ENCODE measurements at regions not wholly inside any gene's neighbourhood (a gene's known extent, or its start where the extent isn't known, plus 50 kb on each side); places are given as distances from the start of the nearest gene placed in this dataset.

DNA sequence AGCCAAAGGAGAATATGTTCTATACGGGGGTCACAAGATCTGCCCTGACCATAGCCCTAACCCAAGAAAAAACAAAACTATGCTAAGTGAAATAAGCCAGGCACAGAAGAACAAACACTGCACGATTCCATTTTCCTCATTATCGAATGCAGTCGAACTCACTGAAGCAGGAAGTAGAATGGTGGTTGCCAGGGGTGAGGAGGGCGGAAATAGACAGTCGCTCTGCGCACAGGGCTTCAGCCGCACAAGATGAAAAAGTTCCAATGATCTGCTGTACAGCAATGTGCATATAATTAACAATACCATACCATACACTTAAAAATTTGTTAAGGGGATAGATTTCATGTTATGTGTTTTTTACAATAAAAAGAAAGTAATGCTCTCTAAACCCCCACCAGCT is 257.7 kb downstream of the TXNL1 start:
- Histone ChIP-seq H3K27ac (ENCODE audit: low read depth, low read length) (no peak overlapping the region), H3K4me1 (ENCODE audit: insufficient read depth, low read length) (no peaks in the 10 kb centered on the region), H3K9me3 (ENCODE audit: control insufficient read depth in 1 of 2, low read length in 2 of 2) (no peaks in the 10 kb centered on the region), H3K27me3 (ENCODE audit: insufficient read depth, low read length) (no peaks in the 10 kb centered on the region), H3K36me3 (ENCODE audit: insufficient read depth, low read length) (no peaks in the 10 kb centered on the region), H3K4me3 (ENCODE audit: low read length in 2 of 2) (no peak overlapping the region)
- Mint-ChIP-seq H3K36me3 (no peaks in the 10 kb centered on the region), H3K4me3 (no peak overlapping the region), H3K27ac (no peak overlapping the region), H3K4me1 (peaks cover 0 to 2% (median under 1%) of the 10 kb centered on the region in 4 donors), H3K27me3 (no peaks in the 10 kb centered on the region), H3K9me3 (peaks cover 0 to 9% (median 3%) of the 10 kb centered on the region in 8 donors)
- DNase-seq: no peak
- POLR2A ChIA-PET (ENCODE audit: partially characterized antibody): no interaction called here
- CTCF ChIA-PET (ENCODE audit: partially characterized antibody): no interaction called here
- intact Hi-C loops (cut with micrococcal nuclease): no loop called here

DNA sequence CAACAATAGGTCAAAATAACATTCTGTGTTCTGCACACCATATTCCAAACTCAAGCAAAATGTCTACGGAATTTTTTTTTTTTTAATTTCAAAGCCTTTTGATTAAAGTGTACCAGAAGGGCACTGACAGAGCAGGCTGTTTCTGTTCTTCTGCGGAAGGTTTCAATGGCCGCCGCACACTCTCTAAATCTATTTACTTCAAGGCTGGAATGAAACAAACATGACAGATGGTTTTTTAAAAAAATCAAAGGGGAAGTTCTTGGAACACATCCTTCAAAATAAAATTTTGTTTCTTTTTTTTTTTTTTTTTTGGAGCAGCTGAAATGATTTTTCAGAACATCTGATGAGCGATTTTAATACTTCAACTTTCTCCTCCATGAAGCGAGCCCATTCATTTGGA is 259.1 kb downstream of the TXNL1 start:
- peaks cover 0 to 11% (median 3%) of the 10 kb centered on the region in 8 donors for H3K9me3 Mint-ChIP-seq
- Histone ChIP-seq H3K36me3 (ENCODE audit: insufficient read depth, low read length) (no peaks in the 10 kb centered on the region), H3K27ac (ENCODE audit: low read depth, low read length) (no peak overlapping the region), H3K9me3 (ENCODE audit: control insufficient read depth in 1 of 2, low read length in 2 of 2) (no peaks in the 10 kb centered on the region), H3K4me3 (ENCODE audit: low read length in 2 of 2) (no peak overlapping the region), H3K27me3 (ENCODE audit: insufficient read depth, low read length) (no peaks in the 10 kb centered on the region), H3K4me1 (ENCODE audit: insufficient read depth, low read length) (no peaks in the 10 kb centered on the region)
- H3K27me3 Mint-ChIP-seq: peaks cover 0 to 3% of the 10 kb centered on the region in 2 donors
- H3K4me3 Mint-ChIP-seq: no peak overlapping the region
- intact Hi-C loops (cut with micrococcal nuclease): no loop called here
- H3K36me3 Mint-ChIP-seq: no peaks in the 10 kb centered on the region
- no peak for DNase-seq
- H3K27ac Mint-ChIP-seq: no peak overlapping the region
- ChIA-PET CTCF (ENCODE audit: partially characterized antibody) (no interaction called here), POLR2A (ENCODE audit: partially characterized antibody) (no interaction called here)
- H3K4me1 Mint-ChIP-seq: peaks cover 0 to 2% (median under 1%) of the 10 kb centered on the region in 4 donors

DNA sequence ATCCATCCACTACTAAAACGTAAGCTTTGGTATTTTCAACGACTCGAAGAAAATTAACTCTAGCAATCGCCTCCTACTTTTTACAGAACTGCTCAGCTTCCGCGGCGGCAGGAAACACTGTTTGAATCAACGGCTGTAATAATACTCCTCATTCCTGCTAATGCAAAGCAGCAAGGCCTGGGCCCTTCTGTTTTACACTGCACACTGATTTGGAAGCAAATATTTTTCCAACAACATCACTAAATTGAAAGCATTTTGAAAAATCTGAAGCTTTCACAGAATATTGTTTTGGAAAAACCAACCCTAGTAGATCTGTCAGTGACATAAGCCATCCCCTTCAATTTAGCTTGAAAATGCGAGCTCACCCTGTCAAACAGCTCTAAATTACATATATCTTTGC is 261.2 kb downstream of the TXNL1 start:
- no peaks in the 10 kb centered on the region for H3K27me3 ChIP-seq (ENCODE audit: insufficient read depth, low read length)
- peaks cover 0 to 2% (median under 1%) of the 10 kb centered on the region in 4 donors for H3K4me1 Mint-ChIP-seq
- H3K9me3 Mint-ChIP-seq: peaks cover 0 to 9% (median 3%) of the 10 kb centered on the region in 8 donors
- no peaks in the 10 kb centered on the region for H3K9me3 ChIP-seq (ENCODE audit: control insufficient read depth in 1 of 2, low read length in 2 of 2)
- no peak overlapping the region for H3K4me3 ChIP-seq (ENCODE audit: low read length in 2 of 2)
- H3K27ac Mint-ChIP-seq: no peak overlapping the region
- CTCF ChIA-PET (ENCODE audit: partially characterized antibody): no interaction called here
- H3K36me3 Mint-ChIP-seq: no peaks in the 10 kb centered on the region
- H3K4me3 Mint-ChIP-seq: no peak overlapping the region
- H3K36me3 ChIP-seq (ENCODE audit: insufficient read depth, low read length): no peaks in the 10 kb centered on the region
- no peak for DNase-seq
- H3K27ac ChIP-seq (ENCODE audit: low read depth, low read length): no peak overlapping the region
- peaks cover 0 to 3% of the 10 kb centered on the region in 2 donors for H3K27me3 Mint-ChIP-seq
- H3K4me1 ChIP-seq (ENCODE audit: insufficient read depth, low read length): no peaks in the 10 kb centered on the region
- intact Hi-C loops (cut with micrococcal nuclease): no loop called here
- POLR2A ChIA-PET (ENCODE audit: partially characterized antibody): no interaction called here

DNA sequence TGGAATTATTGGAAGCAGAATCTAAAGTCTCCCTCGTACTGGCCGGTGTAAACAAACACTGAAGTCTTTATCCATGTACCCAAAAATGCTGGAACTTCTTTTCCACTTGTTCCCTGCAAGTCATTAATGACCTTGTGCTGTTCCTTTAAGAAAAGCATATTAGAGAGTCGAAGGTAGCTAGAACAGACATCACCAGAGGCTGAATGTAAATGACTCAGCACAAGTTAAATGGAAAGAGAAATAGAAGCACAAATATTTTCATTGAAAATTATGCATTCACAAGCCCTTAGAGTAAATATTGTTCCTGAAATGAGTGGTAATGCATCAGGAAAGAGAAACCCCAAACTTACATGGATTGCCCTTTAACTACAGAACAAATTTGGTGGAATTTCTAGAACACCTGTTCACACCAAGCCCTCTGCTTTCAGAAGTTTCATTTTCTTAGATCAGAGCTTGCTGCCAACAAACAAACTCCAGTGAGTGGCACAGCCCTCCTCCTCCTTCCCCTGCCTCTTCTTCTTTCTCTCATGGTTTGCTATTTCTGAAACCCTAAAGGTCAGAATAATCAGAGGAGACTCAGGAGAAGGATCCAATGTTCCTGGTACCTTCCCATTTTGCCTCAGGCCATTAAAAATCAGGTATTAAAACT is 264.3 kb downstream of the TXNL1 start:
- POLR2A ChIA-PET (ENCODE audit: partially characterized antibody): no interaction called here
- no peak overlapping the region for H3K4me3 ChIP-seq (ENCODE audit: low read length in 2 of 2)
- CTCF ChIA-PET (ENCODE audit: partially characterized antibody): no interaction called here
- intact Hi-C loops (cut with micrococcal nuclease): no loop called here
- Mint-ChIP-seq H3K27ac (no peak overlapping the region), H3K27me3 (peaks cover 0 to 3% of the 10 kb centered on the region in 2 donors), H3K9me3 (peaks cover 0 to 7% (median 2%) of the 10 kb centered on the region in 8 donors), H3K4me3 (no peak overlapping the region), H3K36me3 (no peaks in the 10 kb centered on the region), H3K4me1 (peaks cover 0 to 2% (median under 1%) of the 10 kb centered on the region in 4 donors)
- no peaks in the 10 kb centered on the region for H3K27me3 ChIP-seq (ENCODE audit: insufficient read depth, low read length)
- H3K9me3 ChIP-seq (ENCODE audit: control insufficient read depth in 1 of 2, low read length in 2 of 2): no peaks in the 10 kb centered on the region
- no peak overlapping the region for H3K27ac ChIP-seq (ENCODE audit: low read depth, low read length)
- DNase-seq: no peak
- no peaks in the 10 kb centered on the region for H3K4me1 ChIP-seq (ENCODE audit: insufficient read depth, low read length)
- H3K36me3 ChIP-seq (ENCODE audit: insufficient read depth, low read length): no peaks in the 10 kb centered on the region

DNA sequence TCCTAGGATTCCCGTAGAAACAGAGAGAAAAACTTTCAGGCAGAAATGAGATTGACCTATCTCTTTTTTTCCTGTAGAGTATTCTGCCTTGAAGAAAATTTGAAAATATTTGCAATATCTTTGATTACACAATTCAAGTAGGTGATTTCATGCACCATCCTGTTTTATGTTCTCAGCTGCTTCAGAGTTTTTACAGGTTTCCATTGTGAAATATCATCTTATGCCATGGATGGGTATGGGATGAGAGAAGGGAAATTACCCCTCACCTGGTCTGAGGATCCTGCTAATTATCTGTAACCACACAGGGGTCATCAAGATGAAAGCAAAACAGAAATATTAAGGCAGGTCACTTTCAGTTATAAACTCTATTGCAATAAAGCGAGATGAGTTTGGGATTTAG is 264.8 kb downstream of the TXNL1 start:
- H3K27me3 ChIP-seq (ENCODE audit: insufficient read depth, low read length): no peaks in the 10 kb centered on the region
- Mint-ChIP-seq H3K27ac (no peak overlapping the region), H3K4me3 (no peak overlapping the region), H3K27me3 (peaks cover 0 to 3% of the 10 kb centered on the region in 2 donors), H3K4me1 (no peaks in the 10 kb centered on the region), H3K36me3 (no peaks in the 10 kb centered on the region), H3K9me3 (peaks cover 0 to 7% (median 0%) of the 10 kb centered on the region in 8 donors)
- intact Hi-C loops (cut with micrococcal nuclease): no loop called here
- no peaks in the 10 kb centered on the region for H3K36me3 ChIP-seq (ENCODE audit: insufficient read depth, low read length)
- ChIA-PET CTCF (ENCODE audit: partially characterized antibody) (no interaction called here), POLR2A (ENCODE audit: partially characterized antibody) (no interaction called here)
- DNase-seq: no peak
- H3K9me3 ChIP-seq (ENCODE audit: control insufficient read depth in 1 of 2, low read length in 2 of 2): no peaks in the 10 kb centered on the region
- H3K27ac ChIP-seq (ENCODE audit: low read depth, low read length): no peak overlapping the region
- H3K4me1 ChIP-seq (ENCODE audit: insufficient read depth, low read length): no peaks in the 10 kb centered on the region
- H3K4me3 ChIP-seq (ENCODE audit: low read length in 2 of 2): no peak overlapping the region

DNA sequence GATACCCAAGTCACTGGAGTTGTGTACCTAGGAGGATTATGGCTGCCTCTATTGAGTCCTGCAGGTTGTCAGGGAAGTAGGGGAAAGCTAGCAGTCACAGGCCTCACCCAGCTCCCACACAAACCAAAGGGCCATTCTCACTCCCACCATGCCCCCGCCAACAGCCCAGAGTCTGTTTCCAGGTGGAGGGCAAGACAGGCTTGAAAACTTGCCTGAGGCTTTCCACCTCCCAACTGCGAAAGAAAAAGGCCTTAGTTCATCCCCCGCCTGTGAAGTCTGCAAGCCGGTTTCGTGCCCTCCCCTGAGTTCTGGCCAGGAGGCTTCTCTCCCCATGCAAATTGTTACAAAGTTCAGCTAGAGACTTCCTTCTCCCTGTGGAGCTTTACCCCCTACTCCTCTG is 270.3 kb downstream of the TXNL1 start:
- H3K4me3 Mint-ChIP-seq: no peak overlapping the region
- no peaks in the 10 kb centered on the region for H3K4me1 ChIP-seq (ENCODE audit: insufficient read depth, low read length)
- no peaks in the 10 kb centered on the region for H3K36me3 ChIP-seq (ENCODE audit: insufficient read depth, low read length)
- H3K27me3 Mint-ChIP-seq: peaks cover 0 to 1% of the 10 kb centered on the region in 2 donors
- H3K27me3 ChIP-seq (ENCODE audit: insufficient read depth, low read length): no peaks in the 10 kb centered on the region
- no peak overlapping the region for H3K4me3 ChIP-seq (ENCODE audit: low read length in 2 of 2)
- DNase-seq: no peak
- peaks cover 0 to 6% (median 0%) of the 10 kb centered on the region in 8 donors for H3K9me3 Mint-ChIP-seq
- no peaks in the 10 kb centered on the region for H3K9me3 ChIP-seq (ENCODE audit: control insufficient read depth in 1 of 2, low read length in 2 of 2)
- H3K27ac ChIP-seq (ENCODE audit: low read depth, low read length): no peak overlapping the region
- H3K36me3 Mint-ChIP-seq: no peaks in the 10 kb centered on the region
- CTCF ChIA-PET (ENCODE audit: partially characterized antibody): no interaction called here
- no peaks in the 10 kb centered on the region for H3K4me1 Mint-ChIP-seq
- intact Hi-C loops (cut with micrococcal nuclease): no loop called here
- POLR2A ChIA-PET (ENCODE audit: partially characterized antibody): no interaction called here
- H3K27ac Mint-ChIP-seq: no peak overlapping the region

DNA sequence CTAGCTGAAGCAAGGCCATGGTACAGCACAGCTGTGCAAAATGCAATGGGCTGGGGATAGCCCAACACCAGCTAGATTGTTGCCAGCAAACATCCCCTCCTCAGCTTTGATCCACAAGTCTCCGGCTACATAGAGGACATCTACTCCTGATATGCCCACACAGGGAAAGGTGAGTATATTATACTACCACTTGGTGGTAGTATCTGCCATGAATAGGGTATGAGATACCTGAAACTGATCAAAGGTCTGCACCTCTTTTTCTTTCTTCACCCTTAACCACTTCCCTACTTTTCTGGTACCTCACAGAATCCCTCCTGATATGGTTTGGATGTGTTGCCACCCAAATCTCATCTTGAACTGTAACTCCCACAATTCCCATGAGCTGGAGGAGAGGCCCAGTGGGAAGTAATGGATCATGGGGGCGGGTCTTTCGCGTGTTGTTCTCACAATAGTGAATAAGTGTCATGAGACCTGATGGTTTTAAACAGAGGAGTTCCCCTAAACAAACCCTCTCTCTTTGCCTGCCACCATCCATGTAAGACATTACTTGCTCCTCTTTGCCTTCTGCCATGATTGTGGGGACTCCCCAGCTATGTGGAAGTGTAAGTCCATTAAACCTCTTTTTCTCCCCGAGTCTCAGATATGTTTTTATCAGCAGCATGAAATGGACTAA is 279.6 kb downstream of the TXNL1 start:
- DNase-seq: no peak
- no peaks in the 10 kb centered on the region for H3K27me3 ChIP-seq (ENCODE audit: insufficient read depth, low read length)
- Mint-ChIP-seq H3K27me3 (peaks cover 0 to 1% of the 10 kb centered on the region in 2 donors), H3K9me3 (peaks cover 3 to 30% (median 14%) of the 10 kb centered on the region in 8 donors), H3K27ac (no peak overlapping the region), H3K4me1 (no peaks in the 10 kb centered on the region), H3K4me3 (no peak overlapping the region), H3K36me3 (no peaks in the 10 kb centered on the region)
- no peak overlapping the region for H3K4me3 ChIP-seq (ENCODE audit: low read length in 2 of 2)
- intact Hi-C loops (cut with micrococcal nuclease): no loop called here
- ChIA-PET CTCF (ENCODE audit: partially characterized antibody) (no interaction called here), POLR2A (ENCODE audit: partially characterized antibody) (no interaction called here)
- H3K36me3 ChIP-seq (ENCODE audit: insufficient read depth, low read length): no peaks in the 10 kb centered on the region
- no peaks in the 10 kb centered on the region for H3K9me3 ChIP-seq (ENCODE audit: control insufficient read depth in 1 of 2, low read length in 2 of 2)
- no peaks in the 10 kb centered on the region for H3K4me1 ChIP-seq (ENCODE audit: insufficient read depth, low read length)
- H3K27ac ChIP-seq (ENCODE audit: low read depth, low read length): no peak overlapping the region
